Right atrium auricular region (tissue), 2 donors: ENCODE measurements at regions not wholly inside any gene's neighbourhood (a gene's known extent, or its start where the extent isn't known, plus 50 kb on each side); places are given as distances from the start of the nearest gene placed in this dataset.

ENCODE experiments used
- DNase-seq: peaks from one replicate; pipeline ENCODE4 v3.0.0-alpha.2; 2019; ENCODE audit warnings: low spot score
- H3K27ac ChIP-seq, 2 donors: fragments of 200-600 bp; sonication (generic); 1 replicate in 1 of 2; 2 replicates in 1 of 2; pipeline ENCODE4 v1.5.1; 2016 to 2019
- H3K27me3 ChIP-seq, 2 donors: fragments of 200-600 bp; sonication (generic); one replicate each; pipeline versions ENCODE4 v1.5.1 to v1.6.0; 2017 to 2019
- H3K36me3 ChIP-seq: fragments of 200-600 bp; sonication (generic); one replicate; pipeline ENCODE4 v1.5.1; 2016
- H3K4me1 ChIP-seq, 2 donors: fragments of 200-600 bp; sonication (generic); one replicate each; pipeline versions ENCODE4 v1.5.1 to v1.6.0; 2017 to 2019
- H3K4me3 ChIP-seq, 2 donors: fragments of 200-600 bp; sonication (generic); 1 replicate in 1 of 2; 2 replicates in 1 of 2; pipeline ENCODE4 v1.5.1; 2017 to 2019; ENCODE audit warnings: mild to moderate bottlenecking in 1 of 2, moderate library complexity in 1 of 2
- H3K9me3 ChIP-seq, 2 donors: fragments of 200-600 bp; sonication (generic); one replicate each; pipeline ENCODE4 v1.5.1; 2019
- TF ChIP-seq, protein P1 (sequence below), 2 donors: fragments of 200-600 bp; sonication (generic); IDR thresholded peaks; one replicate each; pipeline ENCODE4 v1.5.1; 2019; ENCODE audit warnings: antibody characterized with exemption in 2 of 2

DNA sequence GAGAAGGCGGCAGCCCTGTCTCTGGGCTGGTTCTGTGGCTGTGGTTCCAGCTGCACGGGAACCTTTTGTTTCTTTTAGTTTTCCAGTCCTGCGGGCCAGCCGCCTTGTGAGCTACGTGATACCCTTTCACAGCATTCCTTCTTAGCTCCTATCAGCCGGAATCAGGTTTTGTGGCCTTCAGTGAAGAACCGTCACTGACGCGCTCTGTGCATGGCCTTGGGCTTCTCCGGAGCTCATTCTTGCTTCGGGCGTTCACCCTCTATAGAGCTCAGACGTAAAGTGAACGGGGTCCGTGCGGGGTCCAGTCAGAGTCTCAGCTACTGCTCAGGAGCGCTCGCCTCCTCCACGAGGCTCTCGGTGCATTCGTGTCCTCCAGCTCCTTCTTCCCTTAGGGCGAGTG is 166.7 kb downstream of the FAM43A start:
- H3K9me3 ChIP-seq: no peaks in the 10 kb centered on the region
- H3K27me3 ChIP-seq: no peaks in the 10 kb centered on the region
- H3K27ac ChIP-seq: no peak overlapping the region
- H3K36me3 ChIP-seq: no peaks in the 10 kb centered on the region
- TF ChIP-seq, protein P1, sequence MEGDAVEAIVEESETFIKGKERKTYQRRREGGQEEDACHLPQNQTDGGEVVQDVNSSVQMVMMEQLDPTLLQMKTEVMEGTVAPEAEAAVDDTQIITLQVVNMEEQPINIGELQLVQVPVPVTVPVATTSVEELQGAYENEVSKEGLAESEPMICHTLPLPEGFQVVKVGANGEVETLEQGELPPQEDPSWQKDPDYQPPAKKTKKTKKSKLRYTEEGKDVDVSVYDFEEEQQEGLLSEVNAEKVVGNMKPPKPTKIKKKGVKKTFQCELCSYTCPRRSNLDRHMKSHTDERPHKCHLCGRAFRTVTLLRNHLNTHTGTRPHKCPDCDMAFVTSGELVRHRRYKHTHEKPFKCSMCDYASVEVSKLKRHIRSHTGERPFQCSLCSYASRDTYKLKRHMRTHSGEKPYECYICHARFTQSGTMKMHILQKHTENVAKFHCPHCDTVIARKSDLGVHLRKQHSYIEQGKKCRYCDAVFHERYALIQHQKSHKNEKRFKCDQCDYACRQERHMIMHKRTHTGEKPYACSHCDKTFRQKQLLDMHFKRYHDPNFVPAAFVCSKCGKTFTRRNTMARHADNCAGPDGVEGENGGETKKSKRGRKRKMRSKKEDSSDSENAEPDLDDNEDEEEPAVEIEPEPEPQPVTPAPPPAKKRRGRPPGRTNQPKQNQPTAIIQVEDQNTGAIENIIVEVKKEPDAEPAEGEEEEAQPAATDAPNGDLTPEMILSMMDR (IDR thresholded peaks at IDR 0.05): no peak
- H3K4me1 ChIP-seq: peaks cover 0 to 29% of the 10 kb centered on the region in 2 donors
- H3K4me3 ChIP-seq: no peak overlapping the region
- no peak for DNase-seq

DNA sequence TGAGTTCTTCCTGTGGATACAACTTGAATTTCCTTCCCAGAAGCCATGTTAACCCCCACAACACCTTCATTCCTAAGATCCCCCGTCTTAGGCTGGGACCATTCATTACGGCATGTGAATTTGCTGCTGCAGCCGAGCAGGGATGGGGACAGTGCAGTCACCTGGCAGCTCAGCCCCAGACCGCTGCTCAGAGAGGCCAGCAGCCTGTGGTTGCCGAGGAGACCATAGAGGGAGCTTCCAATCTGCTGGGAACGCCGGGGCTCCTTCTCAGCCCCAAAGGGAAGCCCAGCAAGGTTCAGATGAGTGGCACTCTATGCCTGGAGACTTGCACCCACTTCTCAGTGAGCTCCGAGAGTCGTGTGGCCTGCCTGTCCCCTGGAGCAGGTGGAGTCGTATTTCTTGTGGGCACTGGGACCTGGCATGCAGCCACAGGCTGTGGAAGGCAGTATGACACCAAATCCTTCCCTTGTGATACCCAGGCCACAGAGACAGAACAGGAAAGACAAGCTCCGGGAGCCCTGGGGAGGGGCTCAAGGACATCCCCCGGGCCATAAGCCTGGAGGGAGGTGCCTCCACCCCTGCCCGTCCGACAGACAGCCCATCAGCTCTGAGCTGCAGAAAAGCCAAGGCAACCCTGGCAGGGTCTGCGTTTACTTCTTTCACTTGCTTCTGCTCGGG is 167.3 kb downstream of the FAM43A start:
- no peak overlapping the region for H3K4me3 ChIP-seq
- TF ChIP-seq, protein P1 (IDR thresholded peaks at IDR 0.05): no peak
- DNase-seq: no peak

DNA sequence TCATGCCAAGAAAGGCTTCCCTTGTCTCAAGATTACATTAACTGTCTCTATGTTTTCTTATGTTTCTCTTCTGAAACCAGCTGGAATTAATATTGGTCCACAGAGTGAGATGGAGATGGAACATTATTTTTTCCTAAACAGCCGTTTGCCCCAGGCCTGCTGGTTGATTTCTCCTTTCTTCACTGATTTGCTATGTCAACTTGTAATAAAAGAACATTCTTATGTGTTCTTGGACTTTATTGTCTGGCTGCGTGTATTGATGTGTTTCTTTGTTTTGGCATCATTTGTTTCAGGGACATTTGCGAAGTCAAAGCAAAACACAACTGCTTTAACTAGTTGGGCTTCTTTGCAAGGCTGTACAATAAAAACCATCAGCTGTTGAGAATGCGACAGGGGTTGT is 168.5 kb downstream of the FAM43A start:
- Histone ChIP-seq H3K4me3 (no peak overlapping the region), H3K27me3 (no peaks in the 10 kb centered on the region), H3K4me1 (peaks cover 0 to 29% of the 10 kb centered on the region in 2 donors), H3K9me3 (no peaks in the 10 kb centered on the region), H3K27ac (peak overlapping the region in 1 of 2 donors; percentile 6), H3K36me3 (no peaks in the 10 kb centered on the region)
- DNase-seq: no peak
- TF ChIP-seq, protein P1 (IDR thresholded peaks at IDR 0.05): no peak

More for the DNA sequence above, 167.3 kb downstream of the FAM43A start:
- H3K36me3 ChIP-seq: no peaks in the 10 kb centered on the region
- H3K27ac ChIP-seq: no peak overlapping the region
- no peaks in the 10 kb centered on the region for H3K27me3 ChIP-seq
- peaks cover 0 to 29% of the 10 kb centered on the region in 2 donors for H3K4me1 ChIP-seq
- no peaks in the 10 kb centered on the region for H3K9me3 ChIP-seq

DNA sequence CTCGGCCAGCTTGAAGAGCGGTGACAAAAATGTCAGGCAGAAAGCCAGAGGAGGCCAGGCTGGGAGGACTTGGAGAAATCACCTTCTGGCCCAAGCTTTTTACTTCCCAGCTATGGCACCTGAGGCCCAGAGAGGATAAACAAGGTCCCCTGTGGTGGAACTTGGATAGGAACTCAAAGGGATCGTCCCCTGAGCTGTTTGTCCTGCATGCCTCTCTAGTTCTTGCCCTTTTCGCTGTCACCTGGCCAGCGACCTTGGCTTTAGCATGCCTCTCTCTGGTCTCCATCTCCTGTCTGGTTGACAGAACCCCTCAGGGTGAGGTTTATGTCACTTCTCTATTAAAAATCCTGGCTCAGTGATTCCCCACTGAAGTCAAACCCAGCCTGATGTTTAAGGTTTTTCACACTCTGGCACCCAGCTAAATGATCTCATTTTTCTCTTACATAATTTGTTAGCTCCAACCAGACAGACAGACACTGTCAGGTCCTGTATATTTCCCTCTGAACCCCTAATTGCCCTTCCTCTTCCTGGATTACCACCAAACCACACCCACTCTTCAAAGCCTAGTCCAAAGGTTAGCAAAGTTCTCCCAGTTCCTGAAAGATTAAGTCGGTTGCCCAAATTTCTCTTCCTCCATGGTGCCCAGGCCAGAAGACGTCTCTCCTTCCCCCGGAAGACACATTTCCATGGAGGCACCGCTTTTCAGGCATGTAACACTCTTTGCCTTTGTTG is 169.1 kb downstream of the FAM43A start:
- DNase-seq: no peak
- TF ChIP-seq, protein P1 (IDR thresholded peaks at IDR 0.05): no peak
- H3K27ac ChIP-seq: peak overlapping the region in 1 of 2 donors; percentile 6
- H3K27me3 ChIP-seq: no peaks in the 10 kb centered on the region
- H3K36me3 ChIP-seq: no peaks in the 10 kb centered on the region
- peaks cover 0 to 29% of the 10 kb centered on the region in 2 donors for H3K4me1 ChIP-seq
- H3K9me3 ChIP-seq: no peaks in the 10 kb centered on the region
- no peak overlapping the region for H3K4me3 ChIP-seq

DNA sequence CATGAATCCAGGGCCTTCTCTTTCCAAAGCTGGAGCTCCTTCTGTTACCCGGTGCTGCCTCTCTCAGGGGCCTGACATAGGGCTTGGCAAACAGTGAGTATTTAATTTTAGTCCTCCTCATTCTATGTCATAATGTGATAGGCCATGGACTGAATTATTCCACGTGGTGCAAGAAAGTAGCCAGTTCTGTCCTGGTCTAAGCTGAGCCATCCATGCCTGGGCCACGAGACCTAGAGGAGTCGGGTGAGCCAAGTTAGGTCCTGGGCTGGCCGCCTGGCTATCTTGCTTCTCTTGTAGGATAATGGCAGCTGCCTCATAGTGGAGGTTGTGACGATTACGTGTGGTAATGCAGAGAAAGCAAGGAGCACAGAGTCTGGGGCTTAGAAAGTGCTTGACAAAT is 170.6 kb downstream of the FAM43A start:
- Histone ChIP-seq H3K27ac (peak overlapping the region; percentile 65 to 73), H3K4me1 (peaks cover 0 to 29% of the 10 kb centered on the region in 2 donors), H3K4me3 (no peak overlapping the region), H3K36me3 (no peaks in the 10 kb centered on the region), H3K27me3 (no peaks in the 10 kb centered on the region), H3K9me3 (no peaks in the 10 kb centered on the region)
- no peak for DNase-seq
- TF ChIP-seq, protein P1 (IDR thresholded peaks at IDR 0.05): no peak
